ENCODE measurements at regions not wholly inside any gene's neighbourhood (a gene's known extent, or its start where the extent isn't known, plus 50 kb on each side); places are given as distances from the start of the nearest gene placed in this dataset.
"Not testable (repeated sequence)": the region's sequence is repeated elsewhere in the genome, so short reads cannot be mapped to it uniquely, and the experiment has no call there.

- DNase-seq: no peak
Observed at GRCh38 chr4:33780952-33781791, 2463.1 kb downstream of the ARAP2 start.

GRCh38 chr4:33785843-33786242 is 2458.5 kb downstream of the ARAP2 start:
- no peak for DNase-seq

GRCh38 chr4:33802578-33802977 is 2441.7 kb downstream of the ARAP2 start:
- DNase-seq: no peak

GRCh38 chr4:33825685-33826084 is 2418.6 kb downstream of the ARAP2 start:
- no peak for DNase-seq

- DNase-seq: not testable (repeated sequence)
Observed at GRCh38 chr4:33829356-33829755, 2415.0 kb downstream of the ARAP2 start.

- no peak for DNase-seq
Observed at GRCh38 chr4:33831442-33832066, 2412.8 kb downstream of the ARAP2 start.

- not testable (repeated sequence) for DNase-seq
Observed at GRCh38 chr4:33835764-33836163, 2408.6 kb downstream of the ARAP2 start.

- no peak for DNase-seq
Observed at GRCh38 chr4:33837043-33837838, 2407.1 kb downstream of the ARAP2 start.

- no peak for DNase-seq
Observed at GRCh38 chr4:33841120-33841519, 2403.2 kb downstream of the ARAP2 start.

GRCh38 chr4:33850371-33850902 is 2393.9 kb downstream of the ARAP2 start:
- DNase-seq: no peak

- not testable (repeated sequence) for DNase-seq
Observed at GRCh38 chr4:33853670-33854069, 2390.6 kb downstream of the ARAP2 start.

- DNase-seq: no peak
Observed at GRCh38 chr4:33864290-33864859, 2379.9 kb downstream of the ARAP2 start.

GRCh38 chr4:33873791-33874190 is 2370.5 kb downstream of the ARAP2 start:
- DNase-seq: no peak

GRCh38 chr4:33878710-33879109 is 2365.6 kb downstream of the ARAP2 start:
- no peak for DNase-seq

- no peak for DNase-seq
Observed at GRCh38 chr4:33881176-33881575, 2363.1 kb downstream of the ARAP2 start.

GRCh38 chr4:33882246-33882990 is 2361.9 kb downstream of the ARAP2 start:
- no peak for DNase-seq

GRCh38 chr4:33883111-33883510 is 2361.2 kb downstream of the ARAP2 start:
- DNase-seq: no peak

GRCh38 chr4:33886356-33886755 is 2358.0 kb downstream of the ARAP2 start:
- no peak for DNase-seq

GRCh38 chr4:33890841-33891240 is 2353.5 kb downstream of the ARAP2 start:
- DNase-seq: peak; percentile 18

- DNase-seq: no peak
Observed at GRCh38 chr4:33911959-33912358, 2332.4 kb downstream of the ARAP2 start.

- no peak for DNase-seq
Observed at GRCh38 chr4:33914386-33914785, 2329.9 kb downstream of the ARAP2 start.

Data from muscle of arm (tissue), 1 donor.